Activated naive CD4-positive, alpha-beta T cell treated with anti-CD3 and anti-CD28 coated beads, Interleukin-2, amount 50 U/mL, for 24 hours (primary cell): ENCODE measurements at regions not wholly inside any gene's neighbourhood (a gene's known extent, or its start where the extent isn't known, plus 50 kb on each side); places are given as distances from the start of the nearest gene placed in this dataset.

Source experiments
- H3K27ac Mint-ChIP-seq: one replicate; pipeline ENCODE4 v1.8.0; 2021; ENCODE audit warnings: mild to moderate bottlenecking, mixed read lengths
- H3K27me3 Mint-ChIP-seq: one replicate; pipeline ENCODE4 v1.8.0; 2021; ENCODE audit warnings: mixed read lengths
- H3K36me3 Mint-ChIP-seq: one replicate; pipeline ENCODE4 v1.8.0; 2021; ENCODE audit warnings: mixed read lengths
- H3K4me1 Mint-ChIP-seq: one replicate; pipeline ENCODE4 v1.8.0; 2021; ENCODE audit warnings: mixed read lengths
- H3K4me3 Mint-ChIP-seq: one replicate; pipeline ENCODE4 v1.8.0; 2021; ENCODE audit warnings: mild to moderate bottlenecking, mixed read lengths
- H3K9me3 Mint-ChIP-seq: one replicate; pipeline ENCODE4 v1.8.0; 2021; ENCODE audit warnings: mixed read lengths

- Mint-ChIP-seq H3K27me3 (no peaks in the 10 kb centered on the region), H3K9me3 (peaks cover 8% of the 10 kb centered on the region), H3K27ac (peak overlapping the region; percentile 88), H3K4me3 (peak overlapping the region; percentile 43), H3K36me3 (peaks cover 8% of the 10 kb centered on the region), H3K4me1 (peaks cover 60% of the 10 kb centered on the region)
These were observed 165.2 kb downstream of the VRK1 start for GRCh38 chr14:96962337-96962736.

- Mint-ChIP-seq H3K36me3 (peaks cover 8% of the 10 kb centered on the region), H3K9me3 (peaks cover 8% of the 10 kb centered on the region), H3K4me3 (no peak overlapping the region), H3K27ac (no peak overlapping the region), H3K4me1 (peaks cover 66% of the 10 kb centered on the region), H3K27me3 (no peaks in the 10 kb centered on the region)
These were observed 167.7 kb downstream of the VRK1 start for GRCh38 chr14:96964726-96965415.

- H3K9me3 Mint-ChIP-seq: peaks cover 2% of the 10 kb centered on the region
- peaks cover 7% of the 10 kb centered on the region for H3K36me3 Mint-ChIP-seq
- no peak overlapping the region for H3K4me3 Mint-ChIP-seq
- H3K27me3 Mint-ChIP-seq: no peaks in the 10 kb centered on the region
- peaks cover 56% of the 10 kb centered on the region for H3K4me1 Mint-ChIP-seq
- H3K27ac Mint-ChIP-seq: peak overlapping the region; percentile 1
These were observed 168.9 kb downstream of the VRK1 start for GRCh38 chr14:96965885-96966595.

- H3K9me3 Mint-ChIP-seq: peaks cover 17% of the 10 kb centered on the region
- H3K36me3 Mint-ChIP-seq: peaks cover 16% of the 10 kb centered on the region
- H3K4me1 Mint-ChIP-seq: peaks cover 7% of the 10 kb centered on the region
- H3K27me3 Mint-ChIP-seq: peaks cover 6% of the 10 kb centered on the region
- H3K27ac Mint-ChIP-seq: no peak overlapping the region
- no peak overlapping the region for H3K4me3 Mint-ChIP-seq
These were observed 177.9 kb downstream of the VRK1 start for GRCh38 chr14:96975116-96975515.

- peaks cover 7% of the 10 kb centered on the region for H3K4me1 Mint-ChIP-seq
These were observed 181.5 kb downstream of the VRK1 start for GRCh38 chr14:96978525-96979272.

GRCh38 chr14:96979611-96980074 is 182.5 kb downstream of the VRK1 start:
- no peak overlapping the region for H3K27ac Mint-ChIP-seq
- no peak overlapping the region for H3K4me3 Mint-ChIP-seq
- peaks cover 17% of the 10 kb centered on the region for H3K36me3 Mint-ChIP-seq
- H3K9me3 Mint-ChIP-seq: peaks cover 8% of the 10 kb centered on the region
- H3K4me1 Mint-ChIP-seq: peaks cover 7% of the 10 kb centered on the region
- H3K27me3 Mint-ChIP-seq: peaks cover 6% of the 10 kb centered on the region

More at GRCh38 chr14:96978525-96979272, 181.5 kb downstream of the VRK1 start:
- Mint-ChIP-seq H3K27ac (no peak overlapping the region), H3K36me3 (peaks cover 21% of the 10 kb centered on the region), H3K27me3 (peaks cover 6% of the 10 kb centered on the region), H3K9me3 (peaks cover 11% of the 10 kb centered on the region), H3K4me3 (no peak overlapping the region)

- H3K4me1 Mint-ChIP-seq: peaks cover 15% of the 10 kb centered on the region
- no peak overlapping the region for H3K27ac Mint-ChIP-seq
- H3K27me3 Mint-ChIP-seq: peaks cover 6% of the 10 kb centered on the region
- H3K36me3 Mint-ChIP-seq: peaks cover 15% of the 10 kb centered on the region
- no peak overlapping the region for H3K4me3 Mint-ChIP-seq
- H3K9me3 Mint-ChIP-seq: no peaks in the 10 kb centered on the region
These were observed 183.7 kb downstream of the VRK1 start for GRCh38 chr14:96980835-96981234.

- Mint-ChIP-seq H3K27me3 (no peaks in the 10 kb centered on the region), H3K9me3 (no peaks in the 10 kb centered on the region), H3K36me3 (peaks cover 1% of the 10 kb centered on the region), H3K27ac (no peak overlapping the region), H3K4me1 (peaks cover 37% of the 10 kb centered on the region), H3K4me3 (no peak overlapping the region)
These were observed 189.3 kb downstream of the VRK1 start for GRCh38 chr14:96986256-96987085.

GRCh38 chr14:96987086-96987474 is 189.9 kb downstream of the VRK1 start:
- H3K27ac Mint-ChIP-seq: no peak overlapping the region
- H3K4me1 Mint-ChIP-seq: peaks cover 37% of the 10 kb centered on the region
- no peaks in the 10 kb centered on the region for H3K9me3 Mint-ChIP-seq
- no peak overlapping the region for H3K4me3 Mint-ChIP-seq
- peaks cover 1% of the 10 kb centered on the region for H3K36me3 Mint-ChIP-seq
- H3K27me3 Mint-ChIP-seq: no peaks in the 10 kb centered on the region

- H3K4me1 Mint-ChIP-seq: peaks cover 37% of the 10 kb centered on the region
- H3K27ac Mint-ChIP-seq: no peak overlapping the region
- H3K4me3 Mint-ChIP-seq: no peak overlapping the region
- peaks cover 1% of the 10 kb centered on the region for H3K36me3 Mint-ChIP-seq
- H3K27me3 Mint-ChIP-seq: no peaks in the 10 kb centered on the region
- H3K9me3 Mint-ChIP-seq: no peaks in the 10 kb centered on the region
These were observed 190.6 kb downstream of the VRK1 start for GRCh38 chr14:96987771-96988170.

- Mint-ChIP-seq H3K36me3 (no peaks in the 10 kb centered on the region), H3K27me3 (no peaks in the 10 kb centered on the region), H3K4me1 (peaks cover 37% of the 10 kb centered on the region), H3K9me3 (no peaks in the 10 kb centered on the region), H3K27ac (no peak overlapping the region), H3K4me3 (no peak overlapping the region)
These were observed 192.1 kb downstream of the VRK1 start for GRCh38 chr14:96989306-96989705.

GRCh38 chr14:96991226-96991625 is 194.0 kb downstream of the VRK1 start:
- Mint-ChIP-seq H3K27ac (no peak overlapping the region), H3K27me3 (no peaks in the 10 kb centered on the region), H3K4me1 (peaks cover 25% of the 10 kb centered on the region), H3K9me3 (no peaks in the 10 kb centered on the region), H3K4me3 (no peak overlapping the region), H3K36me3 (peaks cover 2% of the 10 kb centered on the region)

- H3K27ac Mint-ChIP-seq: no peak overlapping the region
- H3K9me3 Mint-ChIP-seq: no peaks in the 10 kb centered on the region
- H3K4me3 Mint-ChIP-seq: no peak overlapping the region
These were observed 197.8 kb downstream of the VRK1 start for GRCh38 chr14:96994999-96995398.

GRCh38 chr14:96997269-96997668 is 200.1 kb downstream of the VRK1 start:
- Mint-ChIP-seq H3K4me1 (peaks cover 7% of the 10 kb centered on the region), H3K36me3 (peaks cover 2% of the 10 kb centered on the region), H3K9me3 (no peaks in the 10 kb centered on the region), H3K4me3 (no peak overlapping the region), H3K27me3 (no peaks in the 10 kb centered on the region), H3K27ac (no peak overlapping the region)

More at GRCh38 chr14:96994999-96995398, 197.8 kb downstream of the VRK1 start:
- Mint-ChIP-seq H3K27me3 (no peaks in the 10 kb centered on the region), H3K36me3 (peaks cover 2% of the 10 kb centered on the region), H3K4me1 (peaks cover 6% of the 10 kb centered on the region)

- Mint-ChIP-seq H3K27me3 (no peaks in the 10 kb centered on the region), H3K36me3 (peaks cover 2% of the 10 kb centered on the region), H3K4me3 (no peak overlapping the region), H3K27ac (no peak overlapping the region), H3K9me3 (no peaks in the 10 kb centered on the region), H3K4me1 (peaks cover 7% of the 10 kb centered on the region)
These were observed 200.8 kb downstream of the VRK1 start for GRCh38 chr14:96997996-96998395.
